Activated T-cell treated with anti-CD3 and anti-CD28 coated beads for 48 hours (primary cell): ENCODE measurements at regions not wholly inside any gene's neighbourhood (a gene's known extent, or its start where the extent isn't known, plus 50 kb on each side); places are given as distances from the start of the nearest gene placed in this dataset.
"Not testable (repeated sequence)": the region's sequence is repeated elsewhere in the genome, so short reads cannot be mapped to it uniquely, and the experiment has no call there.

Experiments
- DNase-seq: peaks from one replicate; pipeline ENCODE4 v3.0.0-alpha.2; 2020; ENCODE audit warnings: low read depth

DNA sequence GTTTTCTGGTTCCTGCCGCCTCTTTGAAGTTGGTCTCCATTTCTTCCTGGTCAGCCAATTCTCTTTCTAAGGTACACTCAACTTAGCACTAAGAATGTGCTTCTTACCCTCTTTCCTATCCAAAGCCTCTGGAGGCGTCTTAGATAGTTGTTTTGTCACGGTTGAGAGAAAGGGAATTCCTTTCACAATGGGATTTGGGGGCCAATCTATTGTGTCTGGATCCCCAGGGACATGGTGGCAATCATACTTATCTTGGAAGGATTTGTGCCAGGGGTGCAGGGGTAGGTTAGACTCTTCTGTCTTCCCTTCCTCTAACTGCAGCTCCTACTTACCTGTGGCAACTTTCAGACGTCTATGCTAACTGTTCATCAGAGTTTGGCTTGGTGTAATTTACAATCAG lies 287.1 kb downstream of the SOX2 start:
- DNase-seq, result no peak

DNA sequence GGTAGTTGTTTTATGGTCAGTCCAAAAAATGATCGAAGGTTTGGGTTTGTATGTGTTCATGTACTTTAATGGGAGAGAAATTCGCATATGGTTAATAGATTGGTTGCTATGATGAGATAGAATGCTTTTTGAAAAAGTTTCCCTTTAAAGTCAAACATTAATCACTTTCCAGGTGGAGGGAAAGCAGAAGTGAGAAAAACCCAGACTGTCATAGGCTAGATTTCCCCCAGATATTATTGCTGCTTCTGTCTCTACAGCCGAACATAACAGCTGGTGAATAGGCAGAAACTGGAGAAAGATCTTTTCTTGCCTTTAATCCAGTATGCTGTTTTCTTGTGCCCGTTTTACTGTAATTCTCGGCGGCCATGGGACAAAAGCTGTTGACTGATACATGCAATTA lies 287.6 kb downstream of the SOX2 start:
- no peak for DNase-seq

DNA sequence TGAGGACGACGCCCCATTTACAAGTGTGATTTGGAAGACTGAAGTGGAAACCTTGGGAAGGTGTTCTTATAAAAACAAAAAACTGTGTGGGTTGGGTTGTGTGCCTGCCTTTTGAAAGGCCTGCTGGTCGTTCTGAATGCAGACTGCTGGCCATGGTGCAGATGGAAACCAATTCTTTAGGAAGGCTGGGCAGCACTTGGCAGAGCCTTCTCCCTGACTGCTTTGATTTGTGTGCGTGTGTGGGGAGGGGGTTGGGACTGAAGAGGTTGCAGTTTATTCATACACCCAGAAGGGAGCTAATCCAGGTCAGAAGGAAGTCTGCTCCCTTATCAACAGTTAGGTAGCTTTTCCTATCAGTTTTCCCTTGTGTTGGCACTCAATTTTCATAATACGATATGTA lies 288.7 kb downstream of the SOX2 start:
- DNase-seq, result no peak

DNA sequence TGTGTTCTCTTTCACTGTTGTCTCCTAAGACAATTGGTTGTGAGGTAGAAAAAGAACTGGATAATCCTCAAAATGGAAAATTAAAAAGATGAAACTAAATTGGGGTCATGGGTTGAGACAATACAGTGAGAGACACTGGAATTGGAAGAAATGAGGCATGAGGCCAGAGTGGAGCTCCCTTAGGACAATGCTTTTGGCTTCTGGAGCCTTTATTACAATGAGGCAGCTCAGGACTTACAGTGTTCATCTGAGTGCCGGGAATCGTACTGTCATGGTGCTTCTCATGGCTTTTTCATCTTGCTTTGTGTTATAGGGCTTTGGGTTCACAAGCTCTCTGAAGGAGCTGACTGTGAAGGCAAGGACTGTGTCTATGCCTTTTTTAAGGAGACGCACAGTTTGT lies 293.5 kb downstream of the SOX2 start:
- no peak for DNase-seq

- DNase-seq, result no peak
These were observed 294.0 kb downstream of the SOX2 start for GRCh38 chr3:182005701-182006100.

DNA sequence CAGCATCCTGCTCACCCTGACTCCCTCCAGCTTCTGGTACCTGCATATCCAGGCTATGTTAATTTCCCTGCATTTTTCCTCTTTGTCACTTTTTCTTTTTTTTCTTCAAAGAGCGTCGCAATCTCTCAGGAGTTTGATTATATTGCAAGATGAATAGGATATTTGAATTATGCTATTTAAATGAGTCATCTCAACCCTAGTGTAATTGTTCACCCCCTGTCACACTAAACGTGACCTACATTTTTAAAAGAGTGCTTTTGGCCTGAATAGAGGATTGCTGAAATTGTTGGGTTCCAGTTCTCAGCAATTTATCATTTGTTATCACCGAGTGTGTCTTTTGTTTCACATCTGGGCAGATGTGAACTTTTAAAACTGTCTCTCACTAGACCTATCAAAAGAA lies 294.7 kb downstream of the SOX2 start:
- no peak for DNase-seq

- no peak for DNase-seq
These were observed 295.7 kb downstream of the SOX2 start for GRCh38 chr3:182007441-182007840.

GRCh38 chr3:182018361-182018760 lies 306.6 kb downstream of the SOX2 start:
- DNase-seq, result no peak

GRCh38 chr3:182019926-182020325 lies 308.2 kb downstream of the SOX2 start:
- no peak for DNase-seq

GRCh38 chr3:182023843-182024242 lies 312.1 kb downstream of the SOX2 start:
- DNase-seq, result no peak

DNA sequence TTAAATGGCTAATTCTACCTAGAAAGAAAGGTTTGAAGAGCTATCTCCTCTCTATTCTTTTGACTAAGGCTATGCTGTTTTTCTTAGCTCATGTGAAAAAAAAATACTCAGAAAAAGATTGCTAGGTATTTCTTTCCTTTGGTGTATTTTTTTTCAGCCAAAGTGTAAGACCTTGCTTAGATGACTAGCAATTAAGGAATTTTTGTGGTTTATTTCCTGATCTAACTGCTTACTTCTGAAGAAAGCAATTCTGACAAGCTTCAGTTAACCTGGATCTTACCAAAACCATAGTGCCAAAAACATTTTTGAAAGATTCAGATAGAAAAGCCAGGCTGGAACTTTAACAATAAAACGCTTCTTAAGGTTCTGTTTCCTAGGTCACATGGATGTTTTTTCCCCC lies 315.6 kb downstream of the SOX2 start:
- DNase-seq, result no peak

GRCh38 chr3:182028081-182028480 lies 316.4 kb downstream of the SOX2 start:
- no peak for DNase-seq

DNA sequence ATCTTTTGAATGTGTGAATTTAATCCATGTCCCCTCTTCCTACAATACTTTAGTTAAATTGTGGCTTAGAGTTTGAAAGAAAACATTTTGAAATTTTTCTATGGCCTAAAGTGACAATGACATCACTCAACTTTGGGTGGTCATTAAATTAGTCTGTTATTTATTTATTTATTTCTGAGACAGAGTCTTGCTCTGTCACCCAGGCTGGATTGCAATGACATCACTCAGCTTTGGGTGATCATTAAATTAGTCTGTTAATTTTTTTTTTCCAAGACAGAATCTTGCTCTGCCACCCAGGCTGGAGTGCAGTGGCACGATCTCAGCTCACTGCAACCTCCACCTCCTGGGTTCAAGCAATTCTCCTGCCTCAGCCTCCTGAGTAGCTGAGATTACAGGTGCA lies 322.5 kb downstream of the SOX2 start:
- DNase-seq, result not testable (repeated sequence)

GRCh38 chr3:182035324-182035723 lies 323.6 kb downstream of the SOX2 start:
- DNase-seq, result no peak

DNA sequence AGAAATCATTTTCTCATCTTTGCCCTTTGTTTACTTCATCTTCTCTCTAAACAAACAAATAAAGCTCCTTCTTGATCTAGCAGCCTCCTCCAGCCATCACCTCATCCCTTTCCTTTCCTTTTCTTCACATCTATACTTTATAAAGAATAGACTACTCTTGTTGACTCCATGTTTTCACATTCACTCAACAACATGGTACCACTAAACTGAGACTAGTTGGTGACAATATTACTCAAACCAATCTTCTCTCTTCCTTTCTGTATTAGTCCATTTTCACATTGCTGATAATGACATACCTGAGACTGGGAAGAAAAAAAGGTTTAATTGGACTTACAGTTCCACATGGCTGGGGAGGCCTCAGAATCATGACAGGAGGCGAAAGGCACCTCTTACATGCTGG lies 324.7 kb downstream of the SOX2 start:
- DNase-seq, result no peak

GRCh38 chr3:182041668-182042291 lies 330.1 kb downstream of the SOX2 start:
- no peak for DNase-seq

GRCh38 chr3:182045736-182046135 lies 334.0 kb downstream of the SOX2 start:
- DNase-seq, result no peak

DNA sequence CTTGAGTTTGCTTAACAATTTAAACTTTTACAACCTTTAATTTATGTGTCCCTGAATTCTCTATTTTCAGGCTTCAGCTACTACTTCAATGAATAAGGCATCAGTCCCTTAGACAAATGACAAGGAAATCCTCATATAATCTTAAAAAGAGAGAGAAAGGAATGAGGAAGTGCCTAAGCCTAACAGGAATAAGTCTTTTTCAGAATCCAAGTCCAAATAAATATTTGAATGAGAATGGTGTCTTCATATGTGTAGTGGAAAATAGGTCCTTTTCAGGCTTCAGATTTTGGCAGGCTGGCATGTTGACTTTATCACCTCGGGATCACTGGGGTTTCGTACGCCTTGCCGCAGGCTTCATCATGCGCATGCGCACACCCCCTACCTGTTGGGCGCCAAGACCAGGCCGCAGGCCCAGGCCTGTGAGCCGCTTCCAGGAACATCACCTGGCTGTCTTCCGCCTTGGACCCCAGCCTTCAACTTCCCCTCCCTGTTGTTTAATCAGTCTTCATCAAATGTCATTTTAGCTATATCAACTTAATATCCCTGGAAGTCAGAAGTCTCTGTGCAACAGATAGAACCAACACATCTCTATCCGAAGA lies 334.5 kb downstream of the SOX2 start:
- DNase-seq, result no peak

GRCh38 chr3:182050932-182051331 lies 339.2 kb downstream of the SOX2 start:
- no peak for DNase-seq

- no peak for DNase-seq
These were observed 340.6 kb downstream of the SOX2 start for GRCh38 chr3:182052332-182052731.

DNA sequence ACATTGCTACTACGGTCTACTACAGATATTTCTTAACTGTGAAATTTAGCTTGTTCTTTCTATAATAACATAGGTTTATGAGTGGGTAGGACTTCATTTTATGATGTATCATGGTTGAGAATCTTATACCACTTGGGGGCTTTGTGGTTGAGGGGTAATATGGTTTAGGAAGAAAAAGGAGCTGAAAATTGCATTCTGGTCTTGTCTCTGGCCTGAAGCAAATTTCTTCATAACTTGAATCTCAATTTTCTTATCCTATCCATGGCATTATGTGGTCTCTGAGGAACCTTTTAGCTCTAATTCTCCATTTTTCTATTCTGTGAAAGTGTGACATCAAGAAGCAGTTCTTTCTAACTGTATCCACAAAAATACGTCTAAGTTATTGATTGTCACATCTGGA lies 341.0 kb downstream of the SOX2 start:
- no peak for DNase-seq

DNA sequence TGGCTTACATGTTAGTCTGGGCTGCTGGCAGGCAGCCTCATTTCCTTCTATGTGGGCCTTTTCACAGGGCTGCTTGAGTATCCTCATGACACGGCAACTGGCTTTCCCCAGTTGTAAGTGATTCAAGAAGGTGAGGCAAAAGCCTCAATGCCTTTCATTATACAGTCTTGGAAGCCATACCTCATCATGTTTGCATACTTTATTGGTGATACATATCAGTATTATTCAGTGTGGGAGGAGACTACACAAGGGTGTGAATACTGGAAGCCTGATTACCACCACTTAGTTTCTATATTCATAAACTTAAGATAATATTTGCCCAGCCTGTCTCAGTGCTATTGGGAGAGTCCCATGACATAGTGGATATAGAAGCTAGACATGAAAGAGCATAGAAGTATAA lies 346.8 kb downstream of the SOX2 start:
- DNase-seq, result no peak

- DNase-seq, result no peak
These were observed 352.0 kb downstream of the SOX2 start for GRCh38 chr3:182063742-182064141.

DNA sequence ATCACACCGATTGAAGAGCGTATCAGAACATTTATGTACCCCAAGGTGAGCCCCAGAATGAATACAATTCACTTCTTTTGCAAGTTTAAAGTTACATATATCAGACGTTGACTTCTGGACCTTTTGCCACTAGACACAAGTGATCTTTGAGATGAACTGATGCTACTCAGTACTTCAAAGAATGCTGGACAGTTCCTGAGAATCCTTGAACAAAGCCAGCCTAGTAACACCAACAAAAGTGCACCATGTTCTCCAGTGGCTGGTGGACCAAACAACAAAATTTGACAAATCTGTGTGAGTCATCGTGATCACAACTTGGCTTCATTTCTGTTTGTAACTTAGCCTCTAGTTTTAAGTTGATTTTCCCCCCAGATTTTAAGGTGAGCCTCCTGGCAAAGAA lies 355.7 kb downstream of the SOX2 start:
- DNase-seq, result no peak
